BE2C (cell line): ENCODE measurements at regions not wholly inside any gene's neighbourhood (a gene's known extent, or its start where the extent isn't known, plus 50 kb on each side); places are given as distances from the start of the nearest gene placed in this dataset.

ENCODE experiments used
- DNase-seq: peaks from one replicate; pipeline ENCODE4 v3.0.0-alpha.2; 2020
- H3K27me3 ChIP-seq: fragments of 250-450 bp; sonication (Bioruptor Pico); 2 replicates; pipeline ENCODE4 v1.5.1; 2020; ENCODE audit warnings: mild to moderate bottlenecking
- H3K36me3 ChIP-seq: fragments of 250-450 bp; sonication (Bioruptor Pico); 2 replicates; pipeline ENCODE4 v1.5.1; 2020; ENCODE audit warnings: mild to moderate bottlenecking
- H3K4me1 ChIP-seq: fragments of 250-450 bp; sonication (Bioruptor Pico); 2 replicates; pipeline ENCODE4 v1.5.1; 2020
- H3K4me3 ChIP-seq: 2 replicates; pipeline ENCODE4 v1.5.1; 2011; ENCODE audit warnings: low read depth, low read length
- H3K9me3 ChIP-seq: fragments of 250-450 bp; sonication (Bioruptor Pico); 2 replicates; pipeline ENCODE4 v1.5.1; 2020
- CTCF ChIP-seq: IDR thresholded peaks from 2 replicates; pipeline ENCODE4 v1.5.1; 2012; ENCODE audit warnings: mild to moderate bottlenecking, low read depth, low read length

GRCh38 chr7:133195868-133196267, 57.0 kb upstream of the EXOC4 start:
- Histone ChIP-seq H3K4me1 (peaks cover 9% of the 10 kb centered on the region), H3K27me3 (no peaks in the 10 kb centered on the region), H3K4me3 (no peak overlapping the region), H3K36me3 (no peaks in the 10 kb centered on the region), H3K9me3 (no peaks in the 10 kb centered on the region)
- no peak for DNase-seq
- no peak for TF ChIP-seq CTCF

GRCh38 chr7:133196856-133197612, 55.8 kb upstream of the EXOC4 start:
- Histone ChIP-seq H3K27me3 (no peaks in the 10 kb centered on the region), H3K9me3 (no peaks in the 10 kb centered on the region), H3K4me3 (no peak overlapping the region), H3K36me3 (no peaks in the 10 kb centered on the region), H3K4me1 (peaks cover 9% of the 10 kb centered on the region)
- TF ChIP-seq CTCF: no peak
- DNase-seq: no peak

- no peaks in the 10 kb centered on the region for H3K9me3 ChIP-seq
- DNase-seq: no peak
- no peaks in the 10 kb centered on the region for H3K36me3 ChIP-seq
- no peak overlapping the region for H3K4me3 ChIP-seq
- H3K27me3 ChIP-seq: no peaks in the 10 kb centered on the region
- peaks cover 12% of the 10 kb centered on the region for H3K4me1 ChIP-seq
- TF ChIP-seq CTCF: no peak
These were observed 54.8 kb upstream of the EXOC4 start for GRCh38 chr7:133197972-133198544.

GRCh38 chr7:133199831-133200230, 53.0 kb upstream of the EXOC4 start:
- Histone ChIP-seq H3K36me3 (no peaks in the 10 kb centered on the region), H3K4me3 (no peak overlapping the region), H3K4me1 (peaks cover 12% of the 10 kb centered on the region), H3K27me3 (no peaks in the 10 kb centered on the region), H3K9me3 (no peaks in the 10 kb centered on the region)
- no peak for TF ChIP-seq CTCF
- no peak for DNase-seq

- H3K4me1 ChIP-seq: peaks cover 12% of the 10 kb centered on the region
- H3K27me3 ChIP-seq: no peaks in the 10 kb centered on the region
- DNase-seq: no peak
- no peaks in the 10 kb centered on the region for H3K36me3 ChIP-seq
- TF ChIP-seq CTCF: no peak
- no peaks in the 10 kb centered on the region; the same call in 1 of the 2 replicates for H3K9me3 ChIP-seq
- H3K4me3 ChIP-seq: no peak overlapping the region
These were observed 51.4 kb upstream of the EXOC4 start for GRCh38 chr7:133201470-133201869.

GRCh38 chr7:133202942-133203341, 49.9 kb upstream of the EXOC4 start:
- Histone ChIP-seq H3K27me3 (no peaks in the 10 kb centered on the region), H3K36me3 (no peaks in the 10 kb centered on the region), H3K4me3 (no peak overlapping the region), H3K4me1 (peaks cover 10% of the 10 kb centered on the region), H3K9me3 (no peaks in the 10 kb centered on the region; the same call in 1 of the 2 replicates)
- DNase-seq: no peak
- TF ChIP-seq CTCF: no peak
